Prostate gland (tissue), 2 donors: ENCODE measurements at regions not wholly inside any gene's neighbourhood (a gene's known extent, or its start where the extent isn't known, plus 50 kb on each side); places are given as distances from the start of the nearest gene placed in this dataset.

Experiments used
- DNase-seq: peaks from one replicate; pipeline ENCODE4 v3.0.0-alpha.2; 2019; ENCODE audit warnings: low spot score
- H3K27ac ChIP-seq, 2 donors: fragments of 200-600 bp; sonication (generic); 2 replicates each; pipeline ENCODE4 v1.5.1; 2017 to 2019
- H3K27me3 ChIP-seq: fragments of 200-600 bp; sonication (generic); replicated peaks from 2 replicates; pipeline ENCODE4 v1.5.1; 2019; ENCODE audit not compliant: insufficient read depth
- H3K36me3 ChIP-seq, 2 donors: fragments of 200-600 bp; sonication (generic); 1 replicate in 1 of 2; 2 replicates in 1 of 2; pipeline versions ENCODE4 v1.5.1 to v1.8.1; 2017 to 2019
- H3K4me1 ChIP-seq: fragments of 200-600 bp; sonication (generic); replicated peaks from 2 replicates; pipeline ENCODE4 v1.5.1; 2019
- H3K4me3 ChIP-seq, 2 donors: fragments of 200-600 bp; sonication (generic); 2 replicates each; pipeline ENCODE4 v1.5.1; 2017 to 2019
- H3K9me3 ChIP-seq: fragments of 200-600 bp; sonication (generic); 2 replicates; pipeline ENCODE4 v1.5.1; 2017
- CTCF ChIP-seq, 4 experiments: fragments of 200-600 bp in 2 of 4; fragments of 450-650 bp in 2 of 4; sonication (generic) in 2 of 4; IDR thresholded peaks; 1 replicate in 3 of 4; 2 replicates in 1 of 4; pipeline ENCODE4 v1.5.1; 2016 to 2019; ENCODE audit warnings: antibody characterized with exemption in 4 of 4, mild to moderate bottlenecking in 2 of 4, moderate library complexity in 2 of 4
- POLR2A ChIP-seq: fragments of 450-650 bp; IDR thresholded peaks from one replicate; pipeline ENCODE4 v1.6.1; 2016; ENCODE audit warnings: antibody characterized with exemption, mild to moderate bottlenecking
- POLR2AphosphoS5 ChIP-seq: sonication (generic); formaldehyde crosslinking; IDR thresholded peaks from one replicate; pipeline ENCODE4 v1.6.1; 2017; ENCODE audit warnings: antibody characterized with exemption
- WGBS: methylation state at CpG from one replicate; pipeline ENCODE4 v1.1.5; 2018; 5-methylcytosine and 5-hydroxymethylcytosine counted together
- intact Hi-C: fragments of 100-400 bp; cut with DNase I; formaldehyde crosslinking; loops from one replicate; pipeline ENCODE4 v1.14.2; 2022

- no peaks in the 10 kb centered on the region for H3K9me3 ChIP-seq
- H3K27ac ChIP-seq = no peak overlapping the region
- TF ChIP-seq POLR2AphosphoS5 (no peak), CTCF (IDR thresholded peaks at IDR 0.05) (no peak), POLR2A (no peak)
- no peaks in the 10 kb centered on the region for H3K27me3 ChIP-seq
- H3K4me3 ChIP-seq = no peak overlapping the region
- H3K4me1 ChIP-seq = no peaks in the 10 kb centered on the region
- H3K36me3 ChIP-seq = no peaks in the 10 kb centered on the region
- intact Hi-C loops = no loop called here
- WGBS = 86% methylated on average over 1 of the region's 1 CpG
- no peak for DNase-seq
Measured at GRCh38 chr2:145119225-145119624, 599.3 kb upstream of the ZEB2 start.

- Histone ChIP-seq H3K27me3 (no peaks in the 10 kb centered on the region), H3K4me3 (no peak overlapping the region), H3K27ac (no peak overlapping the region), H3K9me3 (no peaks in the 10 kb centered on the region), H3K4me1 (no peaks in the 10 kb centered on the region), H3K36me3 (no peaks in the 10 kb centered on the region)
- TF ChIP-seq CTCF (IDR thresholded peaks at IDR 0.05) (no peak), POLR2AphosphoS5 (no peak), POLR2A (no peak)
- DNase-seq = no peak
- intact Hi-C loops = no loop called here
- WGBS = 57% methylated on average over 5 of the region's 5 CpGs
Measured at GRCh38 chr2:145116834-145117725, 597.2 kb upstream of the ZEB2 start.

GRCh38 chr2:145116056-145116455 is 596.1 kb upstream of the ZEB2 start:
- intact Hi-C loops = no loop called here
- Histone ChIP-seq H3K4me1 (no peaks in the 10 kb centered on the region), H3K36me3 (no peaks in the 10 kb centered on the region), H3K9me3 (no peaks in the 10 kb centered on the region), H3K27me3 (no peaks in the 10 kb centered on the region), H3K27ac (no peak overlapping the region), H3K4me3 (no peak overlapping the region)
- DNase-seq = no peak
- TF ChIP-seq POLR2AphosphoS5 (no peak), CTCF (IDR thresholded peaks at IDR 0.05) (no peak), POLR2A (no peak)
- 100% methylated on average over 2 of the region's 2 CpGs for WGBS

GRCh38 chr2:145114726-145115125 is 594.8 kb upstream of the ZEB2 start:
- H3K36me3 ChIP-seq = no peaks in the 10 kb centered on the region
- H3K27ac ChIP-seq = no peak overlapping the region
- H3K27me3 ChIP-seq = no peaks in the 10 kb centered on the region
- no peaks in the 10 kb centered on the region for H3K9me3 ChIP-seq
- H3K4me3 ChIP-seq = no peak overlapping the region
- WGBS = 65% methylated on average over 2 of the region's 2 CpGs
- no peak for DNase-seq
- intact Hi-C loops = no loop called here
- H3K4me1 ChIP-seq = no peaks in the 10 kb centered on the region
- TF ChIP-seq POLR2A (no peak), POLR2AphosphoS5 (no peak), CTCF (IDR thresholded peaks at IDR 0.05) (no peak)

GRCh38 chr2:145112467-145112866 is 592.5 kb upstream of the ZEB2 start:
- Histone ChIP-seq H3K36me3 (no peaks in the 10 kb centered on the region), H3K27me3 (no peaks in the 10 kb centered on the region), H3K9me3 (no peaks in the 10 kb centered on the region), H3K4me1 (no peaks in the 10 kb centered on the region), H3K4me3 (no peak overlapping the region), H3K27ac (no peak overlapping the region)
- intact Hi-C loops = no loop called here
- no peak for TF ChIP-seq CTCF (IDR thresholded peaks at IDR 0.05)
- TF ChIP-seq POLR2AphosphoS5 = no peak
- TF ChIP-seq POLR2A = no peak
- DNase-seq = no peak
